K562 (cell line): ENCODE measurements at regions not wholly inside any gene's neighbourhood (a gene's known extent, or its start where the extent isn't known, plus 50 kb on each side); places are given as distances from the start of the nearest gene placed in this dataset.

Experiments used
- ATAC-seq: fragments of 200-7000 bp; cut with Tn5 transposase; 3 replicates; pipeline ENCODE4 v1.9.1; 2020; ENCODE audit warnings: moderate library complexity
- BruUV-seq: library from RNA; stranded (reverse); fragments of 400-500 nt; replicated peaks from 2 replicates; lab custom pipeline; 2021; lab: Mats Ljungman, UMichigan
- CTCF ChIA-PET: fragments of 300-600 bp; formaldehyde crosslinking; extraction: SDS; loops from one replicate; lab custom pipeline; 2021; ENCODE audit warnings: low intra/inter-chr PET ratio; lab: Yijun Ruan, JAX
- POLR2A ChIA-PET: fragments of 300-600, 350-650 bp; sonication (Branson Sonifier 250); formaldehyde crosslinking; extraction: SDS; loops from one replicate; lab custom pipeline; 2021; ENCODE audit warnings: antibody characterized with exemption, inconsistent platforms; lab: Yijun Ruan, JAX
- DNase-seq, 4 experiments: peaks; one replicate each; pipeline versions ENCODE4 v3.0.0 to v3.0.0-alpha.2; 2011 to 2018; ENCODE audit warnings: low spot score in 3 of 4, mixed read lengths in 3 of 4; ENCODE audit errors: extremely low read depth in 1 of 4
- FAIRE-seq: peaks from 2 replicates; lab custom pipeline; 2011; peaks lifted over from hg19 to GRCh38; lab: Jason Lieb, UNC
- H2AFZ ChIP-seq: 2 replicates; pipeline ENCODE4 v1.6.0; 2011; ENCODE audit warnings: low read depth, low read length, control low read depth, inconsistent platforms
- H3K27ac ChIP-seq: fragments of 200-600 bp; 3 replicates; pipeline ENCODE4 v1.8.0; 2011; ENCODE audit warnings: low read depth, mild to moderate bottlenecking, control low read depth, inconsistent platforms, low read length, moderate library complexity, mixed read lengths; ENCODE audit errors: extremely low read depth
- H3K27me3 ChIP-seq, 2 experiments: fragments of 300-600 bp in 1 of 2; 2 replicates in 1 of 2; 3 replicates in 1 of 2; pipeline versions ENCODE4 v1.6.0 to v1.8.0; 2011; ENCODE audit warnings: inconsistent platforms in 2 of 2, low read length in 2 of 2, mild to moderate bottlenecking in 1 of 2, mixed read lengths in 1 of 2, moderate library complexity in 1 of 2; ENCODE audit not compliant: control insufficient read depth in 2 of 2, insufficient read depth in 2 of 2
- H3K36me3 ChIP-seq: fragments of 300-600 bp; 3 replicates; pipeline ENCODE4 v1.8.0; 2011; ENCODE audit warnings: mild to moderate bottlenecking, low read length, inconsistent platforms; ENCODE audit not compliant: control insufficient read depth, insufficient read depth
- H3K4me1 ChIP-seq, 2 experiments: fragments of 200-600 bp in 1 of 2; replicated peaks in 1 of 2; 2 replicates in 1 of 2; 3 replicates in 1 of 2; pipeline versions ENCODE4 v1.5.1 to v1.8.0; 2011; ENCODE audit warnings: inconsistent platforms in 2 of 2, low read length in 2 of 2, mild to moderate bottlenecking in 1 of 2, mixed read lengths in 1 of 2, moderate library complexity in 1 of 2; ENCODE audit not compliant: control insufficient read depth in 2 of 2, insufficient read depth in 2 of 2
- H3K4me2 ChIP-seq: 2 replicates; pipeline ENCODE4 v1.6.1; 2011; ENCODE audit warnings: low read length, control low read depth, inconsistent platforms, mixed read lengths; ENCODE audit not compliant: insufficient read depth
- H3K4me3 ChIP-seq: fragments of 200-600 bp; sonication (generic), shearing (Covaris generic); 2 replicates; pipeline ENCODE4 v1.5.1; 2016; ENCODE audit warnings: control low read depth, inconsistent platforms
- H3K79me2 ChIP-seq: fragments of 200-600 bp; 3 replicates; pipeline ENCODE4 v1.8.0; 2011; ENCODE audit warnings: low read length, inconsistent platforms; ENCODE audit not compliant: control insufficient read depth, insufficient read depth
- H3K9ac ChIP-seq, 2 experiments: 2 replicates each; pipeline versions ENCODE4 v1.6.0 to v1.6.1; 2011; ENCODE audit warnings: low read depth in 2 of 2, low read length in 2 of 2, control low read depth in 1 of 2, inconsistent platforms in 1 of 2, mild to moderate bottlenecking in 1 of 2, mixed read lengths in 1 of 2; ENCODE audit not compliant: insufficient read depth in 1 of 2
- H3K9me1 ChIP-seq: one replicate; pipeline ENCODE4 v1.6.0; 2011; ENCODE audit warnings: inconsistent platforms, mild to moderate bottlenecking, low read length, moderate library complexity; ENCODE audit not compliant: control insufficient read depth, insufficient read depth
- H3K9me3 ChIP-seq: replicated peaks from 2 replicates; pipeline ENCODE4 v1.5.1; 2011; ENCODE audit warnings: low read depth, low read length, inconsistent platforms; ENCODE audit not compliant: control insufficient read depth, insufficient read depth
- H4K20me1 ChIP-seq: replicated peaks from 2 replicates; pipeline ENCODE4 v1.6.1; 2011; ENCODE audit warnings: low read length, inconsistent platforms, mixed read lengths; ENCODE audit not compliant: control insufficient read depth, insufficient read depth
- ADNP ChIP-seq: fragments of 200-800 bp; sonication (Bioruptor generic); IDR thresholded peaks from 2 replicates; pipeline ENCODE4 v1.6.1; 2016; ENCODE audit warnings: missing genetic modification characterization, missing compliant biosample characterization
- BCL6 ChIP-seq: fragments of 250-450 bp; sonication (Bioruptor Pico); IDR thresholded peaks from 2 replicates; pipeline ENCODE4 v1.4.0; 2020
- BRD9 ChIP-seq: fragments of 450-650 bp; IDR thresholded peaks from 2 replicates; pipeline ENCODE4 v1.6.1; 2018; ENCODE audit warnings: low read depth; ENCODE audit not compliant: partially characterized antibody
- CEBPZ ChIP-seq: fragments of 150-350 bp; IDR thresholded peaks from 2 replicates; pipeline ENCODE4 v1.6.1; 2014; ENCODE audit warnings: low read depth, mild to moderate bottlenecking, low read length, borderline replicate concordance
- CHD1 ChIP-seq: fragments of 200-600 bp; sonication (generic); IDR thresholded peaks from one replicate; pipeline ENCODE4 v1.6.1; 2012; ENCODE audit warnings: mild to moderate bottlenecking, moderate library complexity, low read length, inconsistent platforms
- CHD2 ChIP-seq: IDR thresholded peaks from 2 replicates; pipeline ENCODE4 v1.6.1; 2011; ENCODE audit warnings: low read depth, low read length
- ETS1 ChIP-seq: conservative IDR thresholded peaks from 2 replicates; pipeline ENCODE4 v1.6.1; 2011; ENCODE audit warnings: low read depth, mild to moderate bottlenecking, low read length; ENCODE audit not compliant: control insufficient read depth
- IFI16 ChIP-seq: fragments of 250-450 bp; sonication (Bioruptor Pico); IDR thresholded peaks from 2 replicates; pipeline ENCODE4 v2.1.2; 2022; ENCODE audit warnings: mild to moderate bottlenecking, inconsistent platforms
- MECOM ChIP-seq: fragments of 250-450 bp; sonication (Bioruptor Pico); IDR thresholded peaks from 2 replicates; pipeline ENCODE4 v1.8.0; 2022; ENCODE audit warnings: inconsistent platforms
- NFYB ChIP-seq: IDR thresholded peaks from 2 replicates; pipeline ENCODE4 v1.6.1; 2011; ENCODE audit warnings: mild to moderate bottlenecking, moderate library complexity; ENCODE audit not compliant: insufficient read length; ENCODE audit errors: extremely low read depth
- RAD21 ChIP-seq, 2 experiments: fragments of 250-450 bp in 1 of 2; fragments of 450-650 bp in 1 of 2; sonication (Bioruptor Pico) in 1 of 2; formaldehyde crosslinking in 1 of 2; IDR thresholded peaks in 1 of 2; conservative IDR thresholded peaks in 1 of 2; 2 replicates each; pipeline versions ENCODE4 v1.4.0 to v1.8.0; 2020 to 2022; ENCODE audit warnings: mild to moderate bottlenecking in 2 of 2, moderate library complexity in 1 of 2
- RBBP5 ChIP-seq: fragments of 200-600 bp; sonication (generic); IDR thresholded peaks from 2 replicates; pipeline ENCODE4 v1.6.1; 2012; ENCODE audit warnings: borderline replicate concordance, mild to moderate bottlenecking, low read length, control low read depth, inconsistent platforms; ENCODE audit not compliant: insufficient read depth, poor library complexity, severe bottlenecking
- RBM17 ChIP-seq: fragments of 200-400 bp; formaldehyde crosslinking; IDR thresholded peaks from 2 replicates; pipeline ENCODE4 v1.6.1; 2017; ENCODE audit warnings: low read depth, mild to moderate bottlenecking, low read length, borderline replicate concordance
- TAF1 ChIP-seq: IDR thresholded peaks from 2 replicates; pipeline ENCODE4 v1.6.1; 2011; ENCODE audit warnings: mild to moderate bottlenecking, low read length, moderate library complexity; ENCODE audit not compliant: insufficient read depth, control insufficient read depth, severe bottlenecking; ENCODE audit errors: extremely low read depth
- U2AF2 ChIP-seq: fragments of 200-400 bp; formaldehyde crosslinking; optimal IDR thresholded peaks from 2 replicates; pipeline ENCODE3; 2017; ENCODE audit warnings: low read depth, mild to moderate bottlenecking, low read length
- ZEB2 ChIP-seq: fragments of 450-650 bp; IDR thresholded peaks from 2 replicates; pipeline ENCODE4 v1.6.1; 2016
- ZNF780A ChIP-seq: fragments of 250-450 bp; sonication (Bioruptor Pico); IDR thresholded peaks from 2 replicates; pipeline ENCODE4 v1.5.0; 2021; ENCODE audit warnings: mild to moderate bottlenecking
- WGBS: fragments of 100-300 bp; shearing (Covaris generic); methylation state at CpG from one replicate; pipeline ENCODE4 v1.1.6; 2016; ENCODE audit warnings: low coverage, mixed read lengths; ENCODE audit not compliant: insufficient coverage; ENCODE audit errors: missing lambda C conversion rate; 5-methylcytosine and 5-hydroxymethylcytosine counted together
- in situ Hi-C: fragments of 300-500 bp; cut with MboI; formaldehyde crosslinking; loops from 4 replicates; pipeline ENCODE4 v1.15.0; 2018; ENCODE audit warnings: inconsistent platforms, mixed read lengths
- intact Hi-C: fragments of 100-400 bp; cut with micrococcal nuclease; formaldehyde crosslinking; loops from 2 replicates; pipeline ENCODE4 v1.14.2; 2022
- TF ChIP-seq, protein P1 (sequence below): fragments of 250-450 bp; sonication (Bioruptor Pico); IDR thresholded peaks from 2 replicates; pipeline ENCODE4 v1.5.0; 2020; ENCODE audit warnings: mild to moderate bottlenecking

- H3K4me3 ChIP-seq: no peak overlapping the region
- DNase-seq (no peak), ATAC-seq (no peak)
- TF ChIP-seq TAF1 (no peak), ZNF780A (CRISPR knock-in tag) (no peak), ZEB2 (no peak), MECOM (no peak), CEBPZ (no peak), CHD1 (no peak), BCL6 (no peak), RBM17 (no peak), IFI16 (CRISPR knock-in tag) (no peak), RBBP5 (no peak), BRD9 (no peak), ETS1 (no peak), RAD21 (CRISPR knock-in tag; conservative IDR thresholded peaks at IDR 0.05 in 1 of 2, IDR thresholded peaks at IDR 0.05 in 1 of 2) (no peak), ADNP (tag) (no peak), U2AF2 (no peak), NFYB (no peak), CHD2 (no peak)
- TF ChIP-seq, protein P1, sequence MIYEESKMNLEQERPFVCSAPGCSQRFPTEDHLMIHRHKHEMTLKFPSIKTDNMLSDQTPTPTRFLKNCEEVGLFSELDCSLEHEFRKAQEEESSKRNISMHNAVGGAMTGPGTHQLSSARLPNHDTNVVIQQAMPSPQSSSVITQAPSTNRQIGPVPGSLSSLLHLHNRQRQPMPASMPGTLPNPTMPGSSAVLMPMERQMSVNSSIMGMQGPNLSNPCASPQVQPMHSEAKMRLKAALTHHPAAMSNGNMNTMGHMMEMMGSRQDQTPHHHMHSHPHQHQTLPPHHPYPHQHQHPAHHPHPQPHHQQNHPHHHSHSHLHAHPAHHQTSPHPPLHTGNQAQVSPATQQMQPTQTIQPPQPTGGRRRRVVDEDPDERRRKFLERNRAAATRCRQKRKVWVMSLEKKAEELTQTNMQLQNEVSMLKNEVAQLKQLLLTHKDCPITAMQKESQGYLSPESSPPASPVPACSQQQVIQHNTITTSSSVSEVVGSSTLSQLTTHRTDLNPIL (CRISPR knock-in tag): no peak
- TF ChIP-seq, all 486 proteins: peak for 0
- Histone ChIP-seq H3K9me3 (no peaks in the 10 kb centered on the region), H3K9me1 (no peaks in the 10 kb centered on the region), H3K4me1 (peaks cover 14 to 61% of the 10 kb centered on the region in 2 experiments; a peak in 4 of 5 replicates), H3K36me3 (no peaks in the 10 kb centered on the region), H2AFZ (no peak overlapping the region), H4K20me1 (peaks cover 31% of the 10 kb centered on the region), H3K27ac (no peak overlapping the region), H3K4me2 (no peak overlapping the region), H3K27me3 (peaks cover 5 to 46% of the 10 kb centered on the region in 2 experiments; a peak in 4 of 5 replicates), H3K79me2 (no peaks in the 10 kb centered on the region), H3K9ac (no peak overlapping the region)
- ChIA-PET CTCF (no interaction called here), POLR2A (interaction anchor here (0.6 to 1.1 kb wide), 2 partner anchors 28 to 288 kb away, joined by 3 read pairs; no protein-coding TSS in a partner anchor)
- in situ Hi-C loops (no loop called here), intact Hi-C loops (no loop called here)
- no TSS peak for BruUV-seq
- no peak for FAIRE-seq
- WGBS: 22% methylated on average over 11 of the region's 11 CpGs
Observed at GRCh38 chr11:69907611-69908010, 88.4 kb upstream of the FGF3 start.
